Trophoblast cell (in vitro differentiated cells and primary cell): ENCODE measurements at regions not wholly inside any gene's neighbourhood (a gene's known extent, or its start where the extent isn't known, plus 50 kb on each side); places are given as distances from the start of the nearest gene placed in this dataset.

Source experiments
- DNase-seq, 2 donors: peaks; one replicate each; pipeline ENCODE4 v3.0.0-alpha.2; 2016
- H2AFZ ChIP-seq: 2 replicates; pipeline ENCODE4 v1.6.1; 2013; ENCODE audit warnings: low read length, moderate library complexity, mild to moderate bottlenecking; ENCODE audit not compliant: insufficient read depth, poor library complexity
- H2AK5ac ChIP-seq: 2 replicates; pipeline ENCODE4 v1.6.1; 2013; ENCODE audit warnings: mild to moderate bottlenecking, low read length
- H2BK120ac ChIP-seq: 2 replicates; pipeline ENCODE4 v1.6.1; 2013; ENCODE audit warnings: low read length, mild to moderate bottlenecking, moderate library complexity; ENCODE audit not compliant: insufficient read depth, poor library complexity
- H2BK12ac ChIP-seq: 2 replicates; pipeline ENCODE4 v1.6.1; 2013; ENCODE audit warnings: mild to moderate bottlenecking, low read length, moderate library complexity
- H2BK5ac ChIP-seq: 2 replicates; pipeline ENCODE4 v1.6.1; 2013; ENCODE audit warnings: low read length, low read depth, moderate library complexity, mild to moderate bottlenecking; ENCODE audit not compliant: poor library complexity
- H3K14ac ChIP-seq: 2 replicates; pipeline ENCODE4 v1.6.1; 2013; ENCODE audit warnings: mild to moderate bottlenecking, low read length
- H3K18ac ChIP-seq: 2 replicates; pipeline ENCODE4 v1.6.1; 2013; ENCODE audit warnings: mild to moderate bottlenecking, low read length
- H3K23ac ChIP-seq: 2 replicates; pipeline ENCODE4 v1.6.1; 2013; ENCODE audit warnings: low read length
- H3K27ac ChIP-seq: 2 replicates; pipeline ENCODE4 v1.5.1; 2013; ENCODE audit warnings: low read depth, mild to moderate bottlenecking, inconsistent platforms, low read length, moderate library complexity
- H3K27me3 ChIP-seq: 2 replicates; pipeline ENCODE4 v1.6.1; 2013; ENCODE audit warnings: inconsistent platforms, mild to moderate bottlenecking, low read length, moderate library complexity; ENCODE audit not compliant: insufficient read depth
- H3K36me3 ChIP-seq, 2 experiments: 1 replicate in 1 of 2; 2 replicates in 1 of 2; pipeline ENCODE4 v1.6.1; 2013; ENCODE audit warnings: low read length in 2 of 2, mild to moderate bottlenecking in 2 of 2, moderate library complexity in 1 of 2; ENCODE audit not compliant: insufficient read depth in 2 of 2, control insufficient read depth in 1 of 2
- H3K4ac ChIP-seq: 2 replicates; pipeline ENCODE4 v1.6.1; 2013; ENCODE audit warnings: low read depth, mild to moderate bottlenecking, low read length, moderate library complexity
- H3K4me1 ChIP-seq, 2 experiments: 1 replicate in 1 of 2; 2 replicates in 1 of 2; pipeline ENCODE4 v1.6.1; 2013; ENCODE audit warnings: low read length in 2 of 2, mild to moderate bottlenecking in 2 of 2, moderate library complexity in 1 of 2; ENCODE audit not compliant: insufficient read depth in 2 of 2, control insufficient read depth in 1 of 2
- H3K4me2 ChIP-seq: 2 replicates; pipeline ENCODE4 v1.6.1; 2013; ENCODE audit warnings: inconsistent platforms, mild to moderate bottlenecking, low read length, moderate library complexity
- H3K4me3 ChIP-seq: 2 replicates; pipeline ENCODE4 v1.5.1; 2013; ENCODE audit warnings: mild to moderate bottlenecking, low read depth, low read length, inconsistent platforms
- H3K79me1 ChIP-seq: one replicate; pipeline ENCODE4 v1.6.1; 2013; ENCODE audit warnings: low read length
- H3K79me2 ChIP-seq: 2 replicates; pipeline ENCODE4 v1.6.1; 2013; ENCODE audit warnings: low read length, mild to moderate bottlenecking; ENCODE audit not compliant: control insufficient read depth, insufficient read depth, poor library complexity
- H3K9ac ChIP-seq: 2 replicates; pipeline ENCODE4 v1.6.1; 2013; ENCODE audit warnings: mild to moderate bottlenecking, low read length
- H3K9me3 ChIP-seq: 2 replicates; pipeline ENCODE4 v1.6.1; 2013; ENCODE audit warnings: low read depth, mild to moderate bottlenecking, control low read depth, inconsistent platforms, low read length; ENCODE audit not compliant: insufficient read depth
- H4K12ac ChIP-seq: 2 replicates; pipeline ENCODE4 v1.6.1; 2013; ENCODE audit warnings: low read depth, mild to moderate bottlenecking, low read length, moderate library complexity
- H4K8ac ChIP-seq: 2 replicates; pipeline ENCODE4 v1.6.1; 2013; ENCODE audit warnings: low read depth, mild to moderate bottlenecking, low read length, moderate library complexity
- H4K91ac ChIP-seq: one replicate; pipeline ENCODE4 v1.6.1; 2013; ENCODE audit warnings: low read depth, mild to moderate bottlenecking, low read length, moderate library complexity
- WGBS: extraction: QIAGEN DNeasy Blood & Tissue Kit; methylation state at CpG from one replicate; pipeline ENCODE4 v1.1.7; 2013; ENCODE audit warnings: missing lambda C conversion rate; ENCODE audit not compliant: insufficient read length, insufficient coverage; ENCODE audit errors: extremely low coverage; 5-methylcytosine and 5-hydroxymethylcytosine counted together

GRCh38 chr7:67729771-67730170 lies 733.1 kb downstream of the TYW1 start:
- H3K14ac ChIP-seq = no peak overlapping the region

GRCh38 chr7:67731704-67732103 lies 735.1 kb downstream of the TYW1 start:
- Histone ChIP-seq H3K4ac (no peak overlapping the region), H3K79me2 (no peaks in the 10 kb centered on the region), H3K9ac (no peak overlapping the region), H2BK5ac (no peak overlapping the region), H4K91ac (no peak overlapping the region), H3K14ac (no peak overlapping the region), H2BK120ac (no peak overlapping the region), H3K9me3 (no peaks in the 10 kb centered on the region), H3K23ac (no peak overlapping the region), H3K27me3 (no peaks in the 10 kb centered on the region), H3K36me3 (no peaks in the 10 kb centered on the region), H2AK5ac (no peak overlapping the region), H3K4me3 (no peak overlapping the region), H4K8ac (no peak overlapping the region), H2AFZ (no peak overlapping the region), H4K12ac (no peak overlapping the region), H3K27ac (no peak overlapping the region), H3K79me1 (peaks cover 1% of the 10 kb centered on the region), H3K18ac (no peak overlapping the region), H2BK12ac (no peak overlapping the region), H3K4me1 (peaks cover 0 to 2% of the 10 kb centered on the region in 2 experiments), H3K4me2 (no peak overlapping the region)
- WGBS = no CpG with 5 or more reads among the region's 2 CpGs
- no peak for DNase-seq

More at GRCh38 chr7:67729771-67730170, 733.1 kb downstream of the TYW1 start:
- Histone ChIP-seq H3K9ac (no peak overlapping the region), H3K36me3 (no peaks in the 10 kb centered on the region), H3K9me3 (no peaks in the 10 kb centered on the region), H3K4me1 (peaks cover 0 to 2% of the 10 kb centered on the region in 2 experiments), H3K79me1 (peaks cover 1% of the 10 kb centered on the region), H2BK12ac (no peak overlapping the region), H2AFZ (no peak overlapping the region), H3K27ac (no peak overlapping the region), H3K4me2 (no peak overlapping the region), H3K18ac (no peak overlapping the region), H4K8ac (no peak overlapping the region), H3K4ac (no peak overlapping the region), H3K23ac (no peak overlapping the region), H4K12ac (no peak overlapping the region), H2BK5ac (no peak overlapping the region), H2AK5ac (no peak overlapping the region), H2BK120ac (no peak overlapping the region), H3K4me3 (no peak overlapping the region), H3K79me2 (no peaks in the 10 kb centered on the region), H3K27me3 (no peaks in the 10 kb centered on the region), H4K91ac (no peak overlapping the region)
- WGBS = no CpG with 5 or more reads among the region's 7 CpGs
- no peak for DNase-seq

DNA sequence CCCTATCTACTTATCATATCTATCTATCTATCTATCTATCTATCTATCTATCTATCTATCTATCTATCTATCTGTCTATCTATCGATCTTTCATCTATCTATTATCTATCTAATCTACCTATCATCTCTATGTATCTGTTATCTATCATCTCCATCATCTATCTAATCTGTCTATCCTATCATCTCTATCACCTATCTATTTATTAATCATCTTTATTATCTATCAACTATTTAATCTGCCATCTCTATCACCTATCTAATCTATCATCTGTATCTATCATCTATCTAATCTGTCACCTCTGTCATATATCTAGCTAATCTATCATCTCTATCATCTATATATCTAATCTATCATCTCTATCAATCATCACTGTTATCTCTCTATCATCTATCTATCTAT lies 736.3 kb downstream of the TYW1 start:
- Histone ChIP-seq H2AK5ac (no peak overlapping the region), H3K79me2 (no peaks in the 10 kb centered on the region), H4K91ac (no peak overlapping the region), H3K9ac (no peak overlapping the region), H2BK120ac (no peak overlapping the region), H3K79me1 (no peaks in the 10 kb centered on the region), H4K12ac (no peak overlapping the region), H3K4me1 (no peaks in the 10 kb centered on the region), H3K4me2 (no peak overlapping the region), H2AFZ (no peak overlapping the region), H4K8ac (no peak overlapping the region), H3K18ac (no peak overlapping the region), H3K23ac (no peak overlapping the region), H3K9me3 (no peaks in the 10 kb centered on the region), H3K4ac (no peak overlapping the region), H2BK12ac (no peak overlapping the region), H3K27ac (no peak overlapping the region), H3K14ac (no peak overlapping the region), H3K36me3 (no peaks in the 10 kb centered on the region), H3K27me3 (no peaks in the 10 kb centered on the region), H3K4me3 (no peak overlapping the region), H2BK5ac (no peak overlapping the region)
- DNase-seq = no peak
- no CpG with 5 or more reads among the region's 1 CpG for WGBS

- DNase-seq = no peak
- H3K27me3 ChIP-seq = no peaks in the 10 kb centered on the region
- no peak overlapping the region for H2AFZ ChIP-seq
- no peak overlapping the region for H2AK5ac ChIP-seq
- H3K36me3 ChIP-seq = no peaks in the 10 kb centered on the region
- H3K18ac ChIP-seq = no peak overlapping the region
- H3K14ac ChIP-seq = no peak overlapping the region
- H3K4me3 ChIP-seq = no peak overlapping the region
- H3K27ac ChIP-seq = no peak overlapping the region
- no peak overlapping the region for H4K91ac ChIP-seq
- H3K9ac ChIP-seq = no peak overlapping the region
- H3K23ac ChIP-seq = no peak overlapping the region
- no peak overlapping the region for H4K8ac ChIP-seq
- no peak overlapping the region for H2BK12ac ChIP-seq
- no peak overlapping the region for H3K4ac ChIP-seq
- H2BK5ac ChIP-seq = no peak overlapping the region
- no peak overlapping the region for H3K4me2 ChIP-seq
- no peaks in the 10 kb centered on the region for H3K79me2 ChIP-seq
- no peaks in the 10 kb centered on the region for H3K9me3 ChIP-seq
- H2BK120ac ChIP-seq = no peak overlapping the region
- WGBS = no CpG with 5 or more reads among the region's 3 CpGs
- no peaks in the 10 kb centered on the region for H3K4me1 ChIP-seq
- H3K79me1 ChIP-seq = no peaks in the 10 kb centered on the region
- H4K12ac ChIP-seq = no peak overlapping the region
Measured at GRCh38 chr7:67738145-67738544, 741.5 kb downstream of the TYW1 start.
